HG03460 (cell line): ENCODE measurements at regions not wholly inside any gene's neighbourhood (a gene's known extent, or its start where the extent isn't known, plus 50 kb on each side); places are given as distances from the start of the nearest gene placed in this dataset.
"Not testable (repeated sequence)": the region's sequence is repeated elsewhere in the genome, so short reads cannot be mapped to it uniquely, and the experiment has no call there.

Experiments used
- ATAC-seq: cut with Tn5 transposase; IDR thresholded peaks from one replicate; pipeline ENCODE4 v1.9.1; 2021; ENCODE audit not compliant: unreplicated experiment

DNA sequence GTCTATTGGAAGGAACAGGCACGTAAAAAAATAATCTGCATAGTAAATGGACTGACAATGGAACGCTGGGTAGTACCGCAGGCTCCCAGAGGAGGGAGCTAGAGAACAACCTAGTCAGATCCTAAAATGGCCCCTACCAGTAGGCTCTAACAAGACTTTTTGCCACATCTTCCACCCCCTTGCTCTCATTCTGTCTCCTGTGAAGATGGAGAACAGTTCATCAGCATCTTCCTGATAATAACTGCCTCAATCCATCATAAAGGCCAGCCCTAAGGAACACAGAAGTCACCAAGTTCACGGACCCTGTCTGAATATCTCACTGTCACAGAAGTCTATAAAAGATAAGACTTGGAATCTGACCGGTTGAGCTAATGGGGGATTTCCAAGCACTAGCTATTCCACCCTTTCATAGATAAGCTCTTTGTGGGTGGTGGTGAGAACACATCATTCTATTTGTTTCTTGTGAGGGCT is 133.4 kb downstream of the SLC1A3 start:
- ATAC-seq = peak; percentile 64

GRCh38 chr5:36740259-36740898 is 134.0 kb downstream of the SLC1A3 start:
- ATAC-seq = no peak

DNA sequence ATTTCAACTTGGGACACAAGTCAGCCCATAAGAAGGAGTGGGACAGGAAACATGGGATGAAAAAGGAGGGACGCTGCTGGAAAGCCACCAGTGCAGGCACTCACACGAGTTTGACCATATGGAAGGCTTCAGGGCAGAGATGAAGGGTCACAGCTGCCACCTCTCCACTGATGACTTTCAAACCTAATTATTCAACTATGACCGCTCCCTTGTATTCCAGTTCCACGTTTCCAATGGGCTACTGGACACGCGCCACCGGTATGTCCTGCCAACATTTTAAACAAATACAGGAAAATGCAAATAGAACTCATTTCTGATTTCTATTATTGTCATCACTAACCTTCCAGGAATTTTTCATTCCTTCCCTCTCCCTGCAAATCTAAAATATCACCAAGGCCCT is 134.7 kb downstream of the SLC1A3 start:
- no peak for ATAC-seq

DNA sequence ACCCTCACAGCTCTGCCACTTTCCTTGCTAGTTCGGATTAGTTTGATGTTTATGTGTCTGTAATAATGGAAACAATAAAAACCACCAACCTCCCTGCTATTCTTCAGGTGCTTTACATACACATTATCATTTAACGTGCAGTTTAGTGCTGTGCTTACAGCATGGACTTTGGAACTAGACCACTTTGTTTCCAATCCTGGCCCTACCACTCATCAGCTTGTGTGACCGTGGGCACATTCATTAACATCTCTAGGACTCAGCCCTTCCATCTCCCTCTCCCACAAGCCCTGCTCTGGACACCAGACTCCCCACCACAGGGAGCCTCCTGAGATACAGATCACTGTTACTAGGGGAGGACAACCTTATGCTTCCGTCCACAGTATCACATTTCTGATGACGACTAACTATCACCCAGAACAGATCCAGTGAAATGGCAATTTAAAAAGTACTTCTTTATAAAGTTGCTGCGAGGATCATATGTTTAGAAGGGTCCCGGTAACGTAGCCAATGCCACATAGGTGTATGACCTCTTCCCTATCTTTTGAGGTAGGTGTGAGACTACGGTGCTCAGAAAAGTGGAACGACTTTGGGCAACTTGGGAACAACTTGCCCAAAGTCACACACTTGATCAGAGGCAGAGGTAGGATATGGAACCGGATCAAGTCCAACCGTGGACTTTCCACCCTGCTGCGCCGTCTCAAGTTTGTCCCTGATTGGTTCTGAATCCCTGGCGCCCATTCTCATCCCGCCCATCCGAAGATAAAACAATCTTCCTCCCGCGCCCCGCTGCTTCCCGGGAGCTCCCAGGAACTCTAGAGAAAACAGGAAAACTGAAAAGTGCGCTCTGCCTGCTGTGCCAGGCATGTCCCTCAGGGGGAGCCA is 132.4 kb upstream of the NIPBL start:
- no peak for ATAC-seq

DNA sequence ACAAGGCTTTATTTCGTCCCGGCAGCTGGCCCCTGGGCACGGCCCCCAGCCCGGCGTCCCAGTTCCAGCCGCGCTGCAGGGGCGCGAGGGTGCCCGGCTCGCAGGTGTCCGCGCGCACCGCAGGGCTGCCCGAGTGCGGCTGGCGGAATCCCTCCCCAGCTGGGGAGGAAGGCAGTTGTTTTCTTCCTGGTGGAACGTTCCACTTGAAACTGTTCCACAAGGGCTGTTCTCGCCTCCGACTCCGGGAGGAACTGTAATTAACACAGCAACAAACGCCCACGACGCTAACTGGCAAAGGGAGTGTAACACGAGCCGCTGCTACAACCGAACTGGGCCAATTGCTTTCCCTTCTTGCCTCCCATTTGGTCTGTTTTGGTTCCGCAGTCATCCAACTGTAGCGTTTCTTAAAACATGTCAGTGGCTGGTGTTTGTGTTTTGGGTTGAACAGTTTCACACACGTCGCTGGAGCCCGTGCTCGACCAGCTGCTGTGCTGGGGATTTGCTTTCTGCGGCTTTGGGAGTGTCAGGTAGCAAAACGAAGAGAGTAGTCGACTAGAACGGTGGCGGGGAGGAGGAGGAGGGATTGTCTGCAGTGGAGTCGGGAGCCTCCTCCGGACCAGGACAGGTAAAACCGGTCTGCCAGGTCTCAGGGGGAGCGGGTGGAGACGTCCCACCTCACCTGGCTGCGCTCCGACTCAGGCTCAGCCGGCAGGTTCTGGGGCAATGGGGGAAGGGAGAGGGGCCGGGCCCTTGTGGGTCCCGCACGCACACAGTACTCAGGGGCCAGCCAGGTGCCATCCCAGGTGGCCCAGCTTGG is 131.6 kb upstream of the NIPBL start:
- peak; percentile 78 for ATAC-seq

GRCh38 chr5:36747794-36748193 is 128.8 kb upstream of the NIPBL start:
- not testable (repeated sequence) for ATAC-seq

DNA sequence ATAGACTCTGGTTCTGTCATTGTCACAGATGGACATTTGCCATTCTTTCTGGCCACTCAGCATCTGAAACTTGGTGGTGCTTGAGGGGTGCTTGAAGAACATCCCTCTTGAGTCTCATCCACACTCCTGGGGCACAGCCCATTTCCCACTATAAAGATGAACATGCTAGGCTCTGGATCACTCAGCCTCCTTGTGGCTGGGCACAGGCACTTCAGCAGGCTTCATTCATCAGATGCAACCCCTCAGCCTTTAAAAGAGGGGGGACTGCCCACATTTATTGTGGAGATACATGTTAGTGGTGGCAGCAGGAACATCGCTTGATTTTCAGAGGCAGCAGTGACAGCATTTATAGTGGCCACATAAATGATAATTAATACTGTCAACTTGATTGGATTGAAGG is 124.7 kb upstream of the NIPBL start:
- ATAC-seq = no peak

DNA sequence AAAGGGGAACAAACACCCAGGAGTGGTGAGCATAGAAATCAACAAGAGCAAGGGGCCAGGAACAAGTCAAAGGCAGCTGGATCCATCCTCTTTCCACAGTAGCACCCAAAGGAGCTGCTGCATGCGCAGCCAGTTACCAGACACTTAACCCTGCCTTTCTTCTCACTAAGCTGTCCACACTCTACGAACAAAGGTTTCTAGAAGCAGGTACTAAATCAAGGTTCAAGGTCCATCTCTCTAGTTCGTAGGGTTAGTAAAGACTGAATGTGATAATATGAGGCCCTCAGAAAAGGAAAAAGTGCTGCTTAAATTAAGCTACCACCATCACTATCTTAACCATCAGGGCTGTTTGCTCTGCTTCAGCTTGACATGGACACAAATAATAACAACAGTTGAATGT is 121.2 kb upstream of the NIPBL start:
- ATAC-seq = no peak

DNA sequence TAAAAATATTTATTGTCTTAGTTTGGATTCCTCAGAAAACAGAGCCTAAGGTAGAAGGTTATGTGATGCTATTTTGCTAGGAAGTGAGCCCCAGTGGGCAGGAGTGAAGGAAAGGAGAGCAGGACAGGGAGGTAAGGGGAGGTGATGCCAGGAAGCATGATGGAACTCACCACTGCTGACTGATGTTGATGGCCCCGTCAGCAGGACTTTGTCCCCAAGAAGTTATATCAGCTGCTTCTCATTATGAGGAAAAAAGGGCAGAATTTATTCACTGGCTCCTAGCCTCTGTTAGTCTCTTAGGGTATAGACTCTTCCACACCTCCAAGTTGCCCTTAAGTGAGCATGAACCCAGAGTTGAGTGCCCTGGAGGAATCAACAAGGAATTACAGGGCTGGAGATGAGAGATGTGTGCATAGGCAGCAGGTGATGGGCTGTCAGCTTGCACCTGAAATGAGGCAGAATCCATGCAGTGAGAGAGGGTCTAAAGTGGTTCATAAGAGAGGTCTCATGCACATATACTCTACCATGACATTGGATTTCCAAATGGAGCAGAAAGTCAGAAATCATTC is 120.6 kb upstream of the NIPBL start:
- ATAC-seq = no peak

DNA sequence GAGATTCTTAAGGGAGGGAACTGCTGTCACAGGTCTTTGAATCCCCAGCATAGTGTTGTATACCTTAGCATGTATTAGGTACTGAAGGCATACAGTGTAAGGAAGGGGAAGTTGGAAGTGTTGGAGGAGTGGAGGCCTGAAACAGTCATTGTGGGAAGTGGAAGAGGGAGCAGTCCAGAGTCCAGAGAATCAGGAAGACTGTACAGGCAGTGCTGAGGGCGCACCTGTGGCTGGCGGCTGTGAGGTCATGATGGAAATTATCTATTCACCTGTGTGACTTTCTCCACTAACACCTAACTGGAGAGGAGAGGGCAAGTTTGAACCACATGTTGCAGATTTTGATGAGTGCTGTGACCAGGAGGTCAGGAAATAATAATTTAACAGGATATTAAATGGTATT is 119.7 kb upstream of the NIPBL start:
- ATAC-seq = no peak

DNA sequence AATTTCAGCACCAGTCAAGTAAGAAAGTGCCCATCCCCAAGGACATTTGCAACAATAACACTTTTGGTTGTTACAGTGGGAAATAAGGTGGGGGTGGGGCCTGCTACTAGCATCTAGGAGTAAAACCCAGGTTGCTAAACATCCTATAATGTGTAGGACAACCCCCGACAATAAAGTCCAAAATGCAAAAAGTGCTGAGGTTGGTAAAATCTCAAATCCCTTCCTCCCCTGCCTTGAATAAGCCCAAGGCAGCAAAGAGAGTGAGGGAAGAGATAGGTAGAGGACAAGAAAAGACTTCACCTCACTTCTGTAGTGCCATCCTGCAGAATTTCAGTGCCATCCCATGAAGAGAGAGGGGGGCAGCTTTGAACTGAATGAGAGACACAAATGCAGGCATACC is 117.5 kb upstream of the NIPBL start:
- no peak for ATAC-seq

- no peak for ATAC-seq
Measured at GRCh38 chr5:36763454-36763853, 113.1 kb upstream of the NIPBL start.

GRCh38 chr5:36765876-36766275 is 110.7 kb upstream of the NIPBL start:
- ATAC-seq = no peak

GRCh38 chr5:36766981-36767380 is 109.6 kb upstream of the NIPBL start:
- ATAC-seq = no peak

DNA sequence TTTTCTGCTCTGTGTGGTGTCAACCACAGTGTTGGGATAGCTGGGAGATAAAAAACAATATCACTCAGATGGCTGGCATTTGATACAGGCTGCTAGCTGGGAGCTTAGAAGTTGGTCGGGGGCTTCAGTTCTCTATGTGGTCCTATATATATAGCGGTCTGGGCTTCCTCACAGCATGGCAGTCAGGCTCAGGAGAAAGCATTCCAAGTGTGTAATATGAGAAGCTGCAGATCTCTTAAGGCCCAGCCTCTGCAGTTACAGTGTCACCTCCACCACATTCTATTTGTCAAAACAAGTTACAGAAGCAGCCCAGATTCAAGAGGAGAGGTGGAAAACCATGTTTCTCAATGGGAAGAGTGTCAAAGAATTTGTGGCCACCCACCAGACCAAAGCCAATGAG is 108.1 kb upstream of the NIPBL start:
- ATAC-seq = no peak

GRCh38 chr5:36769129-36769770 is 107.3 kb upstream of the NIPBL start:
- no peak for ATAC-seq

DNA sequence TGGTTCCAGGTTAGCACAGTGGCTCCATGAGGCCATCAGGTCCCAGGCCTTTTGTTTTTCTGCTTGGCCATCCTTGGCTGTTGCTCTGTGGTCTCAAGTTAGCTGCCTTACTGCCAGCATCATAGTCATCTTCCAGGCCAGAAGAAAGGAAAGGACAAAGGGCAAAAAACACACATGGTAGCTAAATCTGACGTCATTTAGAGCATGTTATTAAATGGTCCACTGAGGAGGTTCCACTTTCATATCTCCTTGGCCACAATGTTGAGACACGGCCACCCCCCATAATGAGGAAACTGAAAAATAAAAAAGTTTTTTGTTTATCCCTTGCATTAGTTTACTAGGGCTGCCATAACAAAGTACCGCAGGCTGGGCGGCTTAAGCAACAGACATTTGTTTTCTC is 106.4 kb upstream of the NIPBL start:
- ATAC-seq = no peak

DNA sequence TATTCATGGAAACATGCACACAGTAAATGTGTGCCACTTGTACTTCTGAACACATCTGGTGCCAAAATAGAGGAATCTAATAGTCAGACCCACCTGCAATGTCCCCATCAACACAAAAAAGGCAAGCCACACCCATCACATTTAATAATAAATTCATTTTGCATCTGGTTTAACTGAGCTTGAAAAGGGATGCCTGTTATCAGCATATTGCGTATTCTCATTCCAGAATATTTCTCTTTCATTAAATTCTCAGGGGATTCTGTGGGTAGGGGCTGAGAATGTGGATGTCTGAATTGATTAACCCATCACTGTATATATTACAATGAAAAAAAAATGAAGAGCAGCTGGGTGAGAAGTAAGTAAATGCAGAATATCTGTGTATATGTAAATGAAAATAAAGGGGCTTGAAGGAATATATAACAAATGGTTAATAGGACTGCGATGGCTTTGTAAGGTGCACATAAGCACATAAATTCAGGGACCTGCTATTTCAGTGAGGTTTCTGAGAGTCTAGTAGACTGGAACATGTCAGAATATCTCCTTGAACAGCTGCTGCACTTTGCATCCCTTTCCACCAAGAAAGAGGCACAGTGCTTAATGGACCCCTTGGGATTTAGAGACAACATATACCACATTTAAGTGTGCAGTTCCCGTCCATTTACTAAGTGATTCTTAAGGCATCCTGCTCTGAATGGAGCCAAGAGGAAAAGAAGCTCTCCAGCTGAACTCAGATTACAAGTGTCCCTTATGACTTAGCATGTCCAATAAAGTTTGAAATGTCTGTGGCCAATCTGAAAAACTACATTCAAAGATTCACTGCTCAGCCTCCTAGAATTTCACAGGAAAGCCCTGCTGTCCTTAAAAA is 104.1 kb upstream of the NIPBL start:
- no peak for ATAC-seq

DNA sequence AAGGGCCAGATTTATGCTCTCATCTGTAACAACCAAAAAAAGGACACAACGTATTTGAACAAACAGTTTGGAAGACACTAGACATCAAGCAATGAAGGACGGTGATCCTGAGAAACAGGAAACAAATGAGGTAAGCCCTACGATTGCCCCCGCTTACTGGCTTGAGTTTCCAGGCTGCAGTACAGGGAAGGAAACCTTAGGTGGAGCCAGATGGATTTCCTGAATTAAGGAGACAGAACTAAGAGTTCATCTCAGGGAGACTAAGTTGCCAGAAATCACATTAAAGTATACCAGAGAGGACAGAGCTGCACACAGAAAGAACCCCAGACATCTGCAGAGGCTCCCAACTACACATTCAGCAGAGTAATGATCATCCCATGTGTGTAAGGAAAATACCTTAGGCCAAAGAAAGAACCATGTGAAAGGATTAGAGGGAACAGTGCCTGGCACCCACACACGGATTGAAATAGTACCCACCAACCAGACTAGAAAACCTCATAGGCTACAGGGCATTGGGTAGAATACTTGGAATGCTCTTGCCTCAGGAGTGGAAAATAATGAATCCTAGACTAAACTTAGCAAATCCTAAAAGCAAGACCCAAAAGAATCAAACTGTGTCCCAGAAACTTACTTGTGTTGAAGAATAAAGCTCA is 99.3 kb upstream of the NIPBL start:
- no peak for ATAC-seq
